ENCODE measurements at regions not wholly inside any gene's neighbourhood (a gene's known extent, or its start where the extent isn't known, plus 50 kb on each side); places are given as distances from the start of the nearest gene placed in this dataset.

DNA sequence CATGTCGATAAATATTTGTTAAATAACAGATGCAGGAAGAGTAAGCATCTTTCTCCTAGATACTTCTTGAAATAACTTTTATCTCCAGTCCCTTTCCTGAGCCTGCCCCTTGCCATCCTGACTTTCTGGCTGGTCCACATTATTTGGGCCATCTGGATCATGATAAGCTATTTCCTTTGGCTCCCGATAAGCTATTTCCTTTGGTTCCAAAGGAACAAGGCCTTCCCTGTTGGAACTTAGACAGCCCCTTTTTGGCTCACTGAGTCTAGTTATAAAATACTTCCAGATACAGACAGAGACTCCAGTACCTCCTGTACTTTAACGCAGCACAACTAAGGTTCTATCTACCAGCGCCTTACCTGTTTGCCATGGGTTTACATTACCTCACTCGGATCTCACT, 205.3 kb upstream of the CCDC150 start:
- no peak for DNase-seq (ENCODE audit: low read depth in 2 of 2, low spot score in 1 of 2)

DNA sequence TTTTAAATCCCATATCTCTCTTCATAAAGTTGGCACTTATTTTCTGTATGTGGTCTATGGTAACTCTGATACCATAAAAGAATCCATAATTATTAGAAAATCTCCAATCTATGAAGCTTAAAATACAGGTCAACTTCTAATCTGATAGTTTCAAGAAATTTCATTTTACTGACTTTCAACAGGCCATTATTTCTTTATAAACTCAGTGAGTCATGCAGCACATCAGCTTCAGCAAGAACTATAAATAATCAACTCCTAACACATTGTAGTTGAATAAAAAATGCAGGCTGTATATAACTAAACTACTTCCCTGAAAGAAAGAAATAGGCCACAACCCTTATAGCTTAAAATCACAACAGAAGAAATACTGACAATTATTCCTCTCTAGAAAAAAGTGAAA, 204.3 kb upstream of the CCDC150 start:
- DNase-seq (ENCODE audit: low read depth in 2 of 2, low spot score in 1 of 2) = no peak

DNA sequence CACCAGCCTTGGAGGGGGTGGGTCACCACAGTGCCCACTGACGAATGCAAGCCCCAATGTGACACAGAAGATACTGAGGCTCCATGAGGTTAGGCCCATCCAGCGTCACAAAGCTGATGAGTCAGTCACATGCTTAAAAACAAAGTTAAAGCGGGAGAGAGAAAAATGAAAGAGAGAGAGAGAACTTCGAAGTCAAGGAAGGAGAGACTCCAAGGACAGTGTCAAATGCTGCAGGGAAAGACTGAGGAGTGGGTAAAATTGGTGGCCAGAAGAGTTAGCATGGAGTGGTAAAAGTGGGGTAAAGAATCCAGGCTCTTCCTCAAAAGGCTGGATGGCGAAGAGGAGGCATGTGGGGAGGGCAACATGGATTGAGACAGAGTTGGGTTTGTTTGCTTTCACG, 201.9 kb upstream of the CCDC150 start:
- no peak for DNase-seq (ENCODE audit: low read depth in 2 of 2, low spot score in 1 of 2)

DNA sequence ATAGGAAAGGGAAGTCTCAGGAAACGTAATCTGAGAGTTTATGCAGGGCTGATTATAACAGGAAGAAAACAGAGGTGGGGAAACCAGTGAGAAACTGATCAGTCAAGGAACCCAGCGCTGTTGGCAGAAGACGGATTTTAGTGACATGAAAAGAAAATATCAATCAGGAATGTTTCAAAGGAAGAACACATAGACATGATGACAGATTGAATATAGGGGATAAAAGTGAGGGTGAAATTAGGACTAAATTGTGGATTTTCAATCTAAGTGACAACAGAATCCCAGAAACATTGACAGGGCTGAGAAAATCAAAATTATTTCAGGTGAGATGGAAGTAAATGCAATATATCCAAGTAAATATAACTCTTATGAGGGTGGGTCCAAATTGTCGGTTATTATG, 199.8 kb upstream of the CCDC150 start:
- no peak for DNase-seq (ENCODE audit: low read depth in 2 of 2, low spot score in 1 of 2)

DNA sequence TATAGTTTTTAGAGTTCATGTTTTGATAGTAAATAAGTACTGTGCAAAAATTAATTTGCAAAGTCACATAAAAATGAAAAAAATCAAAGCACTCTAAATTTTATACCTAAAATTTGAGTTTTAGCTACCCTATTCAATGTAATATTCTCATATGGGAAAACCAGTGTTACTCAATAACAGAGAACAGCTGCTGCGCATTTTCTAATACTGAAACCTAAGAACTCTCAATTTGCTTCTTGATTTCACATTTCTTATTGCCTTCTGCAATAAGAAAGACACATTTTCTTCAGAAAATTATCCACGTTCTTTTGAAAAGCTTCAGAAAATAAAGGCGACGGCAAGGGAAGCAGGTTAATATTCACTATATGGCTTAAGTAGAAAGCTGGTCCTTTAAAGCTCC, 199.1 kb upstream of the CCDC150 start:
- DNase-seq (ENCODE audit: low read depth in 2 of 2, low spot score in 1 of 2) = no peak

DNA sequence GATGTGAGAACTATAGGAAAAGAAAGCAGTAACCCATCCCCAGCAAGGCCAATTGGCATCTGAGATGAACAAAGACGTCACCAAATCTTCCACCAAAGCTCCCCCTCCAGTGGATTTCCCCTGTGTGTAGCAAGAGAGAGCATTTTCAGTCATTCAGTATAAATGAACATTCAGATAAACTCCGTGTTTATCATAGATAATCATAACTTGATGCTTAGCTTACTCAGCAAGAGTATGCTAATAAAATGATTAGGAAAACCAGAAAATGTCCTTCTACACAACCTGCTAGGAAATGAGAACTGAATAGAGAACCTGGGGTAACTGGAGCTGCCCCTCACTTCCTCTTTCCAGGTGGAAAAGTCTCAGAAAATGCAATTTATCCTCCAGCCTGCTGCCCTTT, 198.0 kb upstream of the CCDC150 start:
- DNase-seq (ENCODE audit: low read depth in 2 of 2, low spot score in 1 of 2) = no peak

DNA sequence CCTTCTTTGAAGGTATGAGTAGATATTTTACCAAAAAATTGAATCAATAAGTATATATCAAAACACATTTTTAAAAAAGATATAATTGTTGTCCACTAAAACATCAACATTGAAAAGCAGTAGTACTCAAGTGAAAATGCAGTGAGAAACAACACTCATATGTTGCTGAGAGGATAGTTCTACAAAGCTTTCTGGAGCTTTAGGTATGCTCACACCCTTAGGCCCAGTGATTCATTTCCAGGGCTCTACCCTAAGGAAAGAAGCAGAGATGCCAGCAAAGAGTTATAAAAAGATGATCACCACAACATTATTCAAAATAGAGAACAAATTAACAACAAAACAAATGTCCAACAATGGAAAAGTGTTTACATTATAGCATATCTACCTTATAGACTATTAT, 197.3 kb upstream of the CCDC150 start:
- no peak for DNase-seq (ENCODE audit: low read depth in 2 of 2, low spot score in 1 of 2)

DNA sequence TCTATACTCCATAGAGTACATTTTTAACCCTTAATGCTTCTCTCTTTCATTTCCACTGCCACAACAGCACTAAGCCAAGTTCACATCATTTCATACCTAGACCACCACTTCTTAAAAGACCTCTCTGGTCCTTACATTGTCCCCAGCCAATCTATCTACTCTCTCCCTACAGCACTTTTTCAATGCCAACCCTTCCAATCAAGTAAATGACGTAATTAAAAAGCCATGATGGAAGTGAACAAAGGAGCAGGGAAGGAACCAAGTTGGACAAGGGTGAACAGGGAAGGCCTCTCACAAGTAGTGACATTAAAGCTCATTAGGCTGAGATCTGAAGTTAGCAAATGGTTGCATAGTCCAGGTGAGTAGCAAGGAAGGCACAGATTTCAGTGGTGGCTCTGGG, 195.1 kb upstream of the CCDC150 start:
- no peak for DNase-seq (ENCODE audit: low read depth in 2 of 2, low spot score in 1 of 2)

DNA sequence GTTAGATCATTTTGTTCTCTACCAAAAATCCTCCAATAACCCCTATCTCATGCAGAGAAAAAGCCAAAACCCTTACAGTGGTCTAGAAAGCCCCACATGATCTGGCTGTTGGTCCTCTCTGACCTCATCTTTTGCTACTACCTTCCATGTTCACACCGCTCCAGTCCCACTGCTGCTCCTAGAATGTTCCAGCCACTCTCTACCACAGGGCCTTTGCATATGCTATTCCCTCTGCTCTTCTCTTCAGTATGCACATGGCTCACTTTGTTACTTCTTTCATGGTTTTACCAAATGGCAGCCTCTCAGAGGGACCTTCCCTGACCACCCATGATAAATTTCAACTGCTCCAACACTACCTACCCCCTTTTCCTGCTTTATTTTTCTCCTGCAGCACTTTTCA, 193.5 kb upstream of the CCDC150 start:
- DNase-seq (ENCODE audit: low read depth in 2 of 2, low spot score in 1 of 2) = no peak

DNA sequence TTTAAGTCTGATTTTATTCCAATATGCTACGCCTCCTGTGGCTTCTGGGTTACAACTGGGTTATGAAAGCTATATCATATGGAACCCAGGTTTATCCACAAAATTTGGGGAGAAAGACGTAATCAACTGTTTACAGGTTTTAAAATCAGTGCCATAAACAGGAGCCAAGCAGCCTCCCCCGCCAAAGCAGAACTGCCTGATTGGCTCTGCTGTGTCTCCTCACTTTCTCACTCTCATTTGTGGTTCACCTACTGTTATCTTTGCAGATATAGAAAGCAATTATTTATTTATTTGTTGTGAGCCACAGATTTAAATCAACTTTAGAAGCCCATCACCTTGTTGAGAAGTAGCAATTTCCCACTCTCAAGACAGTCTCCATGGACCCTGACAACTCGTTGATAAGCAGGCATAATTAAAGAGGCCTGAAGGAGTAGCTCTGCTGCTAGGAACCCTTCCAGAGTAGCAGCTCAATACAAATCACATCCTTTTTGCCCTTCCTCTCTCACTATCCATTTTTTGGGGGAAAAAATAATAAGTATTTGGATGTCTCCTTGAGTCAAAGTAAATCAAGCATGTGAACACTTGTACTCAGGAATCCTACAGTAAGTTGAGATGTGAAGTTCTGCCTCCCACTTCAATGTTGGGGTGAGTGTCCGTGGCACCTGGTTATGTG, 191.0 kb upstream of the CCDC150 start:
- no peak for DNase-seq (ENCODE audit: low read depth in 2 of 2, low spot score in 1 of 2)

DNA sequence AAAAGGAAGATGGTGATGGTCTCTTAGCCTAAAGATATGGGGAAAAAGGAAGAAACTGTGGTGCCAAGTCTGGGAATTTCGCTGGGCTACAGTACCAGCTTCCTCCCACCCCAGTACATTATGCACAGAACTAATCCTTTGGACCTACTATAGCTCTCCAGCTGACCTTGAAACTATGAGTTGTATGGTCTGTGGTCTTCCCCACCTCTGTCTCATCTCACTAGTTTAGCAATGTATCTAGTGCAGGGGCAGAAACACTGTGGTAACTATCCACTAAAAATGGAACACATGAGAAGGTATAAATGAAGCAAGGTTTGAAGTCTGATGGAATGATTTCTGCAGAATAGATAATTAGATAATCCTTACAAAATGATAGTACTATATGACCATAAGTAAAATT, 190.4 kb upstream of the CCDC150 start:
- DNase-seq (ENCODE audit: low read depth in 2 of 2, low spot score in 1 of 2) = no peak

DNA sequence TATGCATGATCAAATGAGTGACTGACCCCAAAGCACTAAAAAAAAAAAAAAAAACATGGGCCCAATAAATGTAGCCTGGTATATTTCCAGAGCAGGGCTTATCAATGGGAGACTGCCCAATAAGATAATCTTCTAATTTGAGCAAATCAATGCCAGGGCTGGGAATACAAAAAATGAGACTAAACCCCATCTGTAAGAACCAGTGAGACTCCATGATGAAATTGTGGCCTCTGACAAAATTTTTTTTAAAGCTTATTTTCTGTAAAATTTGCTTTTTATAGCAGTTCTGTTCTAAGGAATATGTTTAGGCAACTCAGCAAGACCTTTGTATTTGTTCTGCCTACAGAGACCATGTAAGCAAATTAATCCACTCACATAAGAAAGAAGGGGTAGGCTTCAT, 186.8 kb upstream of the CCDC150 start:
- DNase-seq (ENCODE audit: low read depth in 2 of 2, low spot score in 1 of 2) = no peak

DNA sequence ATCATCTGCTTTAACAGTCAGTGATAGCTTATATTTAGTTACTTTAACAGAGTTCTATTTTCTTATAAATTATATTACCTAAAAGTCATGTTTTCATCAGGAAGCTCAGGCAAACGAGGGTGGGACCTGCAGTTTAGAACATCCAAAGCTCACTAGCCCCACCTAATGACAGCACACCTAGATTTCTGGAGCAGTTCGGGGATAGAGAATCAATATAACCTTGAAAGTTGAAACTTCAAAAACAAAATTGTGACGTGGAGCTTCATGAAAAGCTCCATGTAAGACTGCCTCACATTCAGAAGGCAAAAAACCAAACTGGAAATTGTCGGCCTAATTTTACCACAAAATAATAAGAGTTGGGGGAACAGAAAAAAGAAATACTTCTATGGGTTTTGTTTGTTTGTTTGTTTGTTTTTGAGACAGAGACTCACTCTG, 185.9 kb upstream of the CCDC150 start:
- DNase-seq (ENCODE audit: low read depth in 2 of 2, low spot score in 1 of 2) = no peak

DNA sequence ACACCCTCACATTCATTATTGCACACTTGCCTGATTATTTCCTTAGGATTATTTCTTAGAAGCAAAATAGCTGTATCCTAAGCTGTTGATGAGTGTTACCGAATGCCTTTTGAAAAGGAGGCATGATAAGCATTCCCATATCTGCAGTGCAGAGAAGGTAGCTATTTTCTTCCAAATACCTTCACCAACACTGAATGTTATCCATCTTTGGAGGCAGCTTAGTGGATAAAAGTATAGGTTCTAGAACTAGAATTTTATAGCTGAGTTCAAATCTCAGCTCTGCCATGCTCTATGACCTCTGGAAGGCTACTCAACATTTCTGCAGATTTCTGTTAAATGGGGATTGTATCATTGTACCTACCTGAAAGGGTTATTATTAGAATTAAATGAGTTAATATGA, 185.0 kb upstream of the CCDC150 start:
- DNase-seq (ENCODE audit: low read depth in 2 of 2, low spot score in 1 of 2) = no peak

DNA sequence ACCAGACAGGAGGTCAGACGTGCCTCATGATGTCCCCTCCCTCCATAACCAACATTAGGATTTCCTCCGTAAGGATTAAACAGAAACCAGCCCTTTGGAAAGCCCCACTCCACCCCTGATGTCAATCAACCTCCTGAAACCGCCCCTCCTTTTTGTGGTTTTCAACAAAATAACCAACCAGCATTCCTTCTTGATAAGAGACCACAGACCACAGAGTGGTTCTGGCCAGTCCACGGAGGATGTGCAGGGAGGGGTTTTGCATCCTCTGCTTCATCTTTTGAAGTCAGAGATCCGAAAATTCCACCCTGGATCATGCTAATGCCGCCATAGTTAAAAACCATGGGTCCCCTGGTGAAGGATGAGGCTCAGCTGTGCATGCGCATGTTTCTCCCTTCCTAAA, 180.0 kb upstream of the CCDC150 start:
- no peak for DNase-seq (ENCODE audit: low read depth in 2 of 2, low spot score in 1 of 2)

DNA sequence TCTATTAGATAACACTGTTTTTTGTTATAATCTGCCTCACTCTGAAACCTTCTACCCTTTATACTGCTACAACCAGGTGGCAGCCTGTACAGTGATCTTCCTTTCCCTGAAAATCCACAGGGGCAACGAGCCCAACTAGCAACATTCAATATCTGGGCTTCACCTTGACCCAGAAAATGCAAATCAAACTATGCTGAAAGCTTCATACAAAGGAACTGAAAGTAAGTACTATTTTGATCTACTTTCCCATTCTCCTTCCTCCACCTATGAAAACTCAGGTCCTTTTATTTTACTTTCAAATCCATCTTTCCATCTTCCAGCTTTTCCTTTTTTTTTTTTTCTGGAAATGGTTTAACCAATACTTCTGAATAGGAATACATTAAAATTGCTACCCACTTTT, 175.8 kb upstream of the CCDC150 start:
- no peak for DNase-seq (ENCODE audit: low read depth in 2 of 2, low spot score in 1 of 2)

DNA sequence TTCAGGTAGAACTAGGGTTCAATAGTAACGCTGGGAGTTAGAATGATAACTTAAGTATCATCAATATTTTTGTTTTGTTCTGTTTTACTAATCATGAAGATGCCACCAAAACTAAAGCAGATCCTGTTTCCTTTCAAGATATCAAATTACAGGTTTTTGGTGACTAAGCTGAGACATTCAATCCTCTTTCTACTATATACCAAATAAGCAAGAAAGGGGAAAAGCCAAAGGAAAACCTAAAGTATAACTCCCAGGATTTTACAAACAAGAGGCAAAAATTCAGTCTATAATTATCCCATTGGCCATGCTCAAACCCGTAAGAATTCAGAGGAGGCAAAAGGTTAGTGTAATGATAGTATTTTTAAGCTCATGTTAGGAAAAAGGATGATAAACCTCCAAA, 175.2 kb upstream of the CCDC150 start:
- DNase-seq (ENCODE audit: low read depth in 2 of 2, low spot score in 1 of 2) = no peak

DNA sequence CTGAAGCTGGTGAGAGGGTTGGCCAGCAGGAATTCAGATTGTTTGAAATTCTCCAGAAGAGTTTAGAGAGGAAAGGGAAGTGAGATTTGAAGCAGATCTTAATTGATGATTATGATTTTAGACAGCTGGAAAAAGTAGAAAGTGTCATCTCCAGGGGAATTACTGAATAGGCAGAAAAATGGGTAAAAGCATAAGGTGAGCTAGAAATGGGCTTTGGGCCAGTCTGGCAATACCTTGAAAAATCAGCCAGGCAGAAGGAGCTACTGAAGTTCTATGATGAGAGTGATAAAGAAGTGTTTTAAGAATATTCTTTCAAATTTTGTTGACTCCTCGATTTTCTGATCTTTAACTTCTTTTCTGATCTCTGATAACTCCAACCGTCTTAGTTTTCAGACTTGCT, 172.9 kb upstream of the CCDC150 start:
- DNase-seq (ENCODE audit: low read depth in 2 of 2, low spot score in 1 of 2) = no peak

DNA sequence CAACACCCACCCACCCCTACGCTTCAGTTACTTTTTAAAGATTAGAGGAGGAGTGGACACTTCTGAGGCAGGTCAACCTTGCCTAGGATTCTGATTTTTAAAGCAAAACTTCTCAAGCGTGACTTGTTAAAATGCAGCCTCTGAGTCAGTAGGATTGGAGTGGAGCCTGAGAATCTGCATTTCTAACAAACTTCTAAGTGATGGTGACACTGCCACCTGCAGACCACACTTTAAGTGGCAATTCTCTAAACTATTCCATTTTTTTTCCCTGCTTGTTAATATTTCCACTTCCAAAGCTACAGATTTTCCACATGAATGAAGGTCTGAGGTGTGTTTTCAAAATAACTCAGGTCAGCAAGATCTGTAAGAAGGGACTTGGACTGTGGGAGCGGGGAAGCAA, 171.1 kb upstream of the CCDC150 start:
- DNase-seq (ENCODE audit: low read depth in 2 of 2, low spot score in 1 of 2) = no peak

DNA sequence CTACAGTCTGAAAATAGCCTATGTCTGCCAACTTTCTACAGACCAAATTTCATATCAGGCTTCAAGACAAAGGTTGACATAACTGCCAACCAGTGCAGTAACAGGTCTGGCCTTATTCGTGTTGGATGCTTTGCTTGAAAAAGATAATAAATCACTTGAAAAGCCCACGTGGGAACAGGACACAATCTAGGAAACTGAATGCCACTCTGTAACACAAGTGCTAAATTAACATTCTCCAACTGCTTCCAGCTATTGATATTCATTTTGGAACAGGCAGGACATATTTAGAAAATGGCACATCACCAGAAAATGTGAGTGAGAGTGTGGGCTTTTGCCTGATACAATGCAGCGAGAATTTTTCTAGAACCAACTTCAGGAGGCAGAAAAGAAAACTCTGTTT, 165.9 kb upstream of the CCDC150 start:
- DNase-seq (ENCODE audit: low read depth in 2 of 2, low spot score in 1 of 2) = no peak

DNA sequence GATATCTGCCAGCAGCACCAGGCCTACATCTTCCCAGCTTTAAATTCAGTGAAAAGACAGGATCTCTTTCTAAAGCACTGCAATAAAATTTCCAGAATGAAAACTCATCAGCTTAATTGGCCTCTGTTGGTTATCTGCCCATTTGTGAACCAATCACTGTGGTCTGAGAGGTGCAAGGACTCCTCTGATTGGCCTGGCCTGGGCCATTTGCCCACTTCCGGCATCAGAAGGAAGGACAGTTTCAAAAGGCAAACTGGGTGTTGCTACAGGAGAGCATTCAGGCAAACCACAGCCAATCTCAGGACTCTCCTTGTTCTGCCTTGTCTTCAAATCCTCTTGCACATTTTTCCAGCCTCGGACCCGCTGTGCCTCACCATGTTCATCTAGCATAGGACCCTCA, 163.9 kb upstream of the CCDC150 start:
- no peak for DNase-seq (ENCODE audit: low read depth in 2 of 2, low spot score in 1 of 2)

DNA sequence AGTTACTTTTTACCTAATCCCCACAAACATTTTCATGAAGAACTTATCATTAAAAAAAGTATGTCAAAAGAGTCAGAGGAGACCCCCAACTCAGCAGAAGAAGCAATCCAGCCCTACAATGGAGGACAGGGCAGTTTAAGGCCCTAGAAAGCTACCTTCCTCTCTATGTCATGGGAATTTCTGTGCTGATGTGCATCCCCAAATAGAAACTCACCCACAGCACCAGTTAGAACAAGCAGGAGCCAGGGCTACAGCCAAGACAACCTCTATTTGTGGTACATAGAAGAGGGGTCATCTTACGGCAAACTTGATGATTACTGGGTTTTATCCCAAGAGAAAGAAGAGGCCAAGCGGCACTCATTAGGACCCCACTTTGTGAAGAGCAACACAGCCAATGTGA, 160.9 kb upstream of the CCDC150 start:
- no peak for DNase-seq (ENCODE audit: low read depth in 2 of 2, low spot score in 1 of 2)

DNA sequence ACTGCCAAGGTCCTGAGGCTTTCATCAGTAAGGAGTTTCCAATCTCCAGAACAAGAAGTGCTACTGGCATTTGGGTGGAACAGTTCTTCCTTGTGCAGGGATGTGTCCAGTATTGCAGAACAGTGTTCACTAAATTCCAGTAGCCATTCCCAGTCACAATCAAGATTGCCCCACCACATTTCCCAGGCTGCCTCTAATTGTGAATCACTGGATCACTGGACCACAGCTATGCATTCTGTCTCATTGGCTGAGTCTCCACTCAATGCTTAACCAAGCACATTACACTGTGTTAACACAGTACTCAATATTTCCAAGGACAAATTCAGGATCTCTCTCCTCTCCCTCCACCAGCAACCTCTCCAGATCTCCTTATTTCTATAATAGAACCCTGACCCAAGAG, 160.2 kb upstream of the CCDC150 start:
- DNase-seq (ENCODE audit: low read depth in 2 of 2, low spot score in 1 of 2) = no peak
